HEK293 (cell line): ENCODE measurements at regions not wholly inside any gene's neighbourhood (a gene's known extent, or its start where the extent isn't known, plus 50 kb on each side); places are given as distances from the start of the nearest gene placed in this dataset.

Experiments
- CTCF ChIA-PET: fragments of 350-600 bp; formaldehyde crosslinking; extraction: SDS; loops from one replicate; lab custom pipeline; 2021; ENCODE audit warnings: antibody characterized with exemption; lab: Yijun Ruan, JAX
- POLR2A ChIA-PET: fragments of 300-600 bp; formaldehyde crosslinking; extraction: SDS; loops from one replicate; lab custom pipeline; 2020; ENCODE audit warnings: antibody characterized with exemption, inconsistent platforms; lab: Yijun Ruan, JAX
- H3K27ac ChIP-seq: fragments of 200-500 bp; sonication (Bioruptor generic); 2 replicates; pipeline ENCODE4 v1.5.1; 2014; ENCODE audit warnings: low read depth, low read length, control low read depth, inconsistent platforms; ENCODE audit errors: extremely low read depth
- H3K36me3 ChIP-seq, 2 experiments: fragments of 200-500 bp in 1 of 2; sonication (Bioruptor generic) in 1 of 2; 1 replicate in 1 of 2; 2 replicates in 1 of 2; pipeline ENCODE4 v1.5.1; 2014 to 2017; ENCODE audit warnings: inconsistent platforms in 2 of 2, low read length in 2 of 2; ENCODE audit not compliant: control insufficient read depth in 2 of 2, insufficient read depth in 1 of 2
- H3K4me1 ChIP-seq: fragments of 200-500 bp; sonication (Bioruptor generic); 2 replicates; pipeline ENCODE4 v1.5.1; 2014; ENCODE audit warnings: mild to moderate bottlenecking, low read length, inconsistent platforms; ENCODE audit not compliant: control insufficient read depth, insufficient read depth
- H3K4me3 ChIP-seq: 2 replicates; pipeline ENCODE4 v1.5.1; 2011; ENCODE audit warnings: low read depth, mild to moderate bottlenecking, control low read depth, low read length, moderate library complexity
- H3K9me3 ChIP-seq: fragments of 200-500 bp; sonication (Bioruptor generic); 2 replicates; pipeline ENCODE4 v1.5.1; 2014; ENCODE audit warnings: low read depth, low read length, inconsistent platforms; ENCODE audit not compliant: control insufficient read depth, insufficient read depth
- GLI4 ChIP-seq: fragments of 450-650 bp; formaldehyde crosslinking; IDR thresholded peaks from 2 replicates; pipeline ENCODE4 v1.5.1; 2016; ENCODE audit warnings: missing biosample characterization, missing genetic modification characterization
- KLF10 ChIP-seq: fragments of 450-650 bp; IDR thresholded peaks from 2 replicates; pipeline ENCODE4 v1.5.1; 2018; ENCODE audit warnings: missing biosample characterization, mild to moderate bottlenecking, missing genetic modification characterization
- ZNF121 ChIP-seq: fragments of 450-650 bp; formaldehyde crosslinking; IDR thresholded peaks from 2 replicates; pipeline ENCODE4 v1.5.1; 2016; ENCODE audit warnings: missing biosample characterization, missing genetic modification characterization
- ZNF140 ChIP-seq: fragments of 450-650 bp; formaldehyde crosslinking; IDR thresholded peaks from 2 replicates; pipeline ENCODE4 v1.5.1; 2016; ENCODE audit warnings: missing biosample characterization, missing genetic modification characterization
- ZNF146 ChIP-seq: fragments of 450-650 bp; formaldehyde crosslinking; IDR thresholded peaks from 2 replicates; pipeline ENCODE4 v1.5.1; 2016; ENCODE audit warnings: missing biosample characterization, missing genetic modification characterization
- ZNF155 ChIP-seq: fragments of 450-650 bp; formaldehyde crosslinking; IDR thresholded peaks from 2 replicates; pipeline ENCODE4 v1.5.1; 2016; ENCODE audit warnings: missing biosample characterization, missing genetic modification characterization
- ZNF175 ChIP-seq: fragments of 450-650 bp; formaldehyde crosslinking; IDR thresholded peaks from 2 replicates; pipeline ENCODE4 v1.5.1; 2016; ENCODE audit warnings: missing biosample characterization, missing genetic modification characterization
- ZNF2 ChIP-seq: fragments of 450-650 bp; formaldehyde crosslinking; IDR thresholded peaks from 2 replicates; pipeline ENCODE4 v1.5.1; 2016; ENCODE audit warnings: missing biosample characterization, missing genetic modification characterization
- ZNF214 ChIP-seq: fragments of 450-650 bp; formaldehyde crosslinking; IDR thresholded peaks from 2 replicates; pipeline ENCODE4 v1.5.1; 2017; ENCODE audit warnings: missing biosample characterization, mild to moderate bottlenecking, missing genetic modification characterization, borderline replicate concordance
- ZNF473 ChIP-seq: fragments of 450-650 bp; formaldehyde crosslinking; IDR thresholded peaks from 2 replicates; pipeline ENCODE4 v1.5.1; 2017; ENCODE audit warnings: missing biosample characterization, missing genetic modification characterization
- ZNF48 ChIP-seq: fragments of 450-650 bp; formaldehyde crosslinking; IDR thresholded peaks from 2 replicates; pipeline ENCODE4 v1.5.1; 2016; ENCODE audit warnings: missing biosample characterization, missing genetic modification characterization
- ZNF514 ChIP-seq: fragments of 450-650 bp; formaldehyde crosslinking; IDR thresholded peaks from 2 replicates; pipeline ENCODE4 v1.5.1; 2016; ENCODE audit warnings: missing biosample characterization, missing genetic modification characterization
- ZNF837 ChIP-seq: fragments of 450-650 bp; formaldehyde crosslinking; IDR thresholded peaks from 2 replicates; pipeline ENCODE4 v1.5.1; 2016; ENCODE audit warnings: missing biosample characterization, missing genetic modification characterization
- ZSCAN23 ChIP-seq: fragments of 450-650 bp; formaldehyde crosslinking; IDR thresholded peaks from 2 replicates; pipeline ENCODE4 v1.5.1; 2016; ENCODE audit warnings: missing biosample characterization, missing genetic modification characterization
- ZXDB ChIP-seq: fragments of 450-650 bp; formaldehyde crosslinking; IDR thresholded peaks from 2 replicates; pipeline ENCODE4 v1.5.1; 2016; ENCODE audit warnings: missing biosample characterization, missing genetic modification characterization
- TF ChIP-seq, protein P1 (sequence below): fragments of 450-650 bp; formaldehyde crosslinking; IDR thresholded peaks from 2 replicates; pipeline ENCODE4 v1.5.1; 2016; ENCODE audit warnings: missing biosample characterization, missing genetic modification characterization, borderline replicate concordance
- TF ChIP-seq, protein P2 (sequence below): fragments of 450-650 bp; formaldehyde crosslinking; IDR thresholded peaks from 2 replicates; pipeline ENCODE4 v1.5.1; 2016; ENCODE audit warnings: missing biosample characterization, missing genetic modification characterization
- TF ChIP-seq, protein P3 (sequence below): fragments of 450-650 bp; formaldehyde crosslinking; IDR thresholded peaks from 2 replicates; pipeline ENCODE4 v1.5.1; 2016; ENCODE audit warnings: missing biosample characterization, missing genetic modification characterization
- TF ChIP-seq, protein P4 (sequence below): fragments of 450-650 bp; formaldehyde crosslinking; IDR thresholded peaks from 2 replicates; pipeline ENCODE4 v1.5.1; 2016; ENCODE audit warnings: missing biosample characterization, missing genetic modification characterization

DNA sequence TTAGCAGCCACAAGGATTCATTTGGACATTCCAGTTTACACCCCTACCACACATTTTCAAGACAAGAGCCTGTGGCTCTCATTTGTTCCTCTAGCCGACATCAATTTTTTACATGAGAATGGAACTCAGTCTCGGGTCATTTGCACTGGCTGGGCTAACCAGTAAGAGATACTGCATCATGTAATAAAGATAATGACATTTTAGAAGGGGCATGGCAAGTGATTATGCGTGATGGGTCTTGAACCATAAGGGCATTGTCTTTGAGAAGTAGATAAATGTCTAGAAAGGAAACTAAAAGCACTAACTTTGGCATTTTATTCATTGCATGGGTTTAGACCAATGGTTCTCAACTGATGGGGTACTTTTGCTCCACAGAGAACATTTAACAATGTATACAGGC is 146.0 kb upstream of the GRM7 start (continued):
- TF ChIP-seq, protein P1, sequence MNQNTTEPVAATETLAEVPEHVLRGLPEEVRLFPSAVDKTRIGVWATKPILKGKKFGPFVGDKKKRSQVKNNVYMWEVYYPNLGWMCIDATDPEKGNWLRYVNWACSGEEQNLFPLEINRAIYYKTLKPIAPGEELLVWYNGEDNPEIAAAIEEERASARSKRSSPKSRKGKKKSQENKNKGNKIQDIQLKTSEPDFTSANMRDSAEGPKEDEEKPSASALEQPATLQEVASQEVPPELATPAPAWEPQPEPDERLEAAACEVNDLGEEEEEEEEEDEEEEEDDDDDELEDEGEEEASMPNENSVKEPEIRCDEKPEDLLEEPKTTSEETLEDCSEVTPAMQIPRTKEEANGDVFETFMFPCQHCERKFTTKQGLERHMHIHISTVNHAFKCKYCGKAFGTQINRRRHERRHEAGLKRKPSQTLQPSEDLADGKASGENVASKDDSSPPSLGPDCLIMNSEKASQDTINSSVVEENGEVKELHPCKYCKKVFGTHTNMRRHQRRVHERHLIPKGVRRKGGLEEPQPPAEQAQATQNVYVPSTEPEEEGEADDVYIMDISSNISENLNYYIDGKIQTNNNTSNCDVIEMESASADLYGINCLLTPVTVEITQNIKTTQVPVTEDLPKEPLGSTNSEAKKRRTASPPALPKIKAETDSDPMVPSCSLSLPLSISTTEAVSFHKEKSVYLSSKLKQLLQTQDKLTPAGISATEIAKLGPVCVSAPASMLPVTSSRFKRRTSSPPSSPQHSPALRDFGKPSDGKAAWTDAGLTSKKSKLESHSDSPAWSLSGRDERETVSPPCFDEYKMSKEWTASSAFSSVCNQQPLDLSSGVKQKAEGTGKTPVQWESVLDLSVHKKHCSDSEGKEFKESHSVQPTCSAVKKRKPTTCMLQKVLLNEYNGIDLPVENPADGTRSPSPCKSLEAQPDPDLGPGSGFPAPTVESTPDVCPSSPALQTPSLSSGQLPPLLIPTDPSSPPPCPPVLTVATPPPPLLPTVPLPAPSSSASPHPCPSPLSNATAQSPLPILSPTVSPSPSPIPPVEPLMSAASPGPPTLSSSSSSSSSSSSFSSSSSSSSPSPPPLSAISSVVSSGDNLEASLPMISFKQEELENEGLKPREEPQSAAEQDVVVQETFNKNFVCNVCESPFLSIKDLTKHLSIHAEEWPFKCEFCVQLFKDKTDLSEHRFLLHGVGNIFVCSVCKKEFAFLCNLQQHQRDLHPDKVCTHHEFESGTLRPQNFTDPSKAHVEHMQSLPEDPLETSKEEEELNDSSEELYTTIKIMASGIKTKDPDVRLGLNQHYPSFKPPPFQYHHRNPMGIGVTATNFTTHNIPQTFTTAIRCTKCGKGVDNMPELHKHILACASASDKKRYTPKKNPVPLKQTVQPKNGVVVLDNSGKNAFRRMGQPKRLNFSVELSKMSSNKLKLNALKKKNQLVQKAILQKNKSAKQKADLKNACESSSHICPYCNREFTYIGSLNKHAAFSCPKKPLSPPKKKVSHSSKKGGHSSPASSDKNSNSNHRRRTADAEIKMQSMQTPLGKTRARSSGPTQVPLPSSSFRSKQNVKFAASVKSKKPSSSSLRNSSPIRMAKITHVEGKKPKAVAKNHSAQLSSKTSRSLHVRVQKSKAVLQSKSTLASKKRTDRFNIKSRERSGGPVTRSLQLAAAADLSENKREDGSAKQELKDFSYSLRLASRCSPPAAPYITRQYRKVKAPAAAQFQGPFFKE, result no peak
- TF ChIP-seq ZNF514 (no peak), ZNF155 (no peak), ZNF214 (tag by site-specific recombination) (no peak), ZNF2 (tag by site-specific recombination) (no peak), ZNF473 (no peak), ZNF140 (tag by site-specific recombination) (no peak), ZXDB (no peak), ZNF48 (no peak), GLI4 (tag by site-specific recombination) (no peak), KLF10 (tag by site-specific recombination) (no peak), ZNF175 (tag by site-specific recombination) (no peak)
- TF ChIP-seq, protein P2, sequence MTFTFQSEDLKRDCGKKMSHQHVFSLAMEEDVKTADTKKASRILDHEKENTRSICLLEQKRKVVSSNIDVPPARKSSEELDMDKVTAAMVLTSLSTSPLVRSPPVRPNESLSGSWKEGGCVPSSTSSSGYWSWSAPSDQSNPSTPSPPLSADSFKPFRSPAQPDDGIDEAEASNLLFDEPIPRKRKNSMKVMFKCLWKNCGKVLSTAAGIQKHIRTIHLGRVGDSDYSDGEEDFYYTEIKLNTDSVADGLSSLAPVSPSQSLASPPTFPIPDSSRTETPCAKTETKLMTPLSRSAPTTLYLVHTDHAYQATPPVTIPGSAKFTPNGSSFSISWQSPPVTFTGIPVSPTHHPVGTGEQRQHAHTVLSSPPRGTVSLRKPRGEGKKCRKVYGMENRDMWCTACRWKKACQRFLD (tag by site-specific recombination), result no peak
- TF ChIP-seq, protein P3, sequence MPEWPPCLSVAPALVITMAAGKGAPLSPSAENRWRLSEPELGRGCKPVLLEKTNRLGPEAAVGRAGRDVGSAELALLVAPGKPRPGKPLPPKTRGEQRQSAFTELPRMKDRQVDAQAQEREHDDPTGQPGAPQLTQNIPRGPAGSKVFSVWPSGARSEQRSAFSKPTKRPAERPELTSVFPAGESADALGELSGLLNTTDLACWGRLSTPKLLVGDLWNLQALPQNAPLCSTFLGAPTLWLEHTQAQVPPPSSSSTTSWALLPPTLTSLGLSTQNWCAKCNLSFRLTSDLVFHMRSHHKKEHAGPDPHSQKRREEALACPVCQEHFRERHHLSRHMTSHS (tag by site-specific recombination), result no peak
- TF ChIP-seq, all 188 proteins: peak for 0

DNA sequence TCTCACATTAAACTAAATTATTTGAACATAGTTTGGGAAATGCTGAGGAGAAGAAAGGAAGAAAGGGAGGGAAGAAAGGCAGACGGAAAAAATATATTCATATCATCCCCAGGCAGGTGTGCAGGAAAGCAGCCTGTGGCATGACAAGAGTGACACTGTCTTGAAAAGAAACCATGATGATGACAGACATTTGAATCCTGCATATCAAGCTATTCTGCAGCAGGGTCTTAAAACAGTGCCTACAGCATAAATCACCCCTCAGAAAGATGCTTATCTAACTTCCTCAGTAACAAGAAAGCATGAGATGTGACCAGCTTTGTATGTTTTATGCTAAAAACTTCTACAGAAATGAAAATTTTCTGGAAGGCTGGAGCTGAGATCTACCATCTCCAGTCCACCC is 144.5 kb upstream of the GRM7 start:
- TF ChIP-seq, protein P4, sequence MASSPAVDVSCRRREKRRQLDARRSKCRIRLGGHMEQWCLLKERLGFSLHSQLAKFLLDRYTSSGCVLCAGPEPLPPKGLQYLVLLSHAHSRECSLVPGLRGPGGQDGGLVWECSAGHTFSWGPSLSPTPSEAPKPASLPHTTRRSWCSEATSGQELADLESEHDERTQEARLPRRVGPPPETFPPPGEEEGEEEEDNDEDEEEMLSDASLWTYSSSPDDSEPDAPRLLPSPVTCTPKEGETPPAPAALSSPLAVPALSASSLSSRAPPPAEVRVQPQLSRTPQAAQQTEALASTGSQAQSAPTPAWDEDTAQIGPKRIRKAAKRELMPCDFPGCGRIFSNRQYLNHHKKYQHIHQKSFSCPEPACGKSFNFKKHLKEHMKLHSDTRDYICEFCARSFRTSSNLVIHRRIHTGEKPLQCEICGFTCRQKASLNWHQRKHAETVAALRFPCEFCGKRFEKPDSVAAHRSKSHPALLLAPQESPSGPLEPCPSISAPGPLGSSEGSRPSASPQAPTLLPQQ (tag by site-specific recombination), result no peak
- TF ChIP-seq ZNF121 (tag by site-specific recombination) (no peak), ZNF146 (tag by site-specific recombination) (no peak), GLI4 (tag by site-specific recombination) (no peak), ZSCAN23 (no peak), ZNF837 (no peak)
- Histone ChIP-seq H3K9me3 (no peaks in the 10 kb centered on the region), H3K4me3 (no peak overlapping the region), H3K36me3 (no peaks in the 10 kb centered on the region), H3K4me1 (no peaks in the 10 kb centered on the region), H3K27ac (no peak overlapping the region)
- ChIA-PET CTCF (interaction anchor here (0.6 kb wide), 1 partner anchor 42 kb away, joined by 3 read pairs; no protein-coding TSS in a partner anchor), POLR2A (no interaction called here)
